T-cell (primary cell): ENCODE measurements at regions not wholly inside any gene's neighbourhood (a gene's known extent, or its start where the extent isn't known, plus 50 kb on each side); places are given as distances from the start of the nearest gene placed in this dataset.

Experiments used
- ATAC-seq, 4 experiments: fragments of 200-7000 bp in 3 of 4; fragments of 150-1000 bp in 1 of 4; cut with Tn5 transposase; replicated peaks in 1 of 4; 1 replicate in 3 of 4; 2 replicates in 1 of 4; pipeline ENCODE4 v1.10.0; 2021; ENCODE audit warnings: moderate library complexity in 3 of 4, mild to moderate bottlenecking in 2 of 4, moderate number of reproducible peaks in 1 of 4
- CTCF ChIA-PET, 2 donors: fragments of 300-600 bp; sonication (Branson Sonifier 250); formaldehyde crosslinking; loops; one replicate each; lab custom pipeline; 2022; ENCODE audit warnings: antibody characterized with exemption in 2 of 2; lab: Charles Lee
- POLR2A ChIA-PET, 2 donors: fragments of 300-600 bp; sonication (Branson Sonifier 250); formaldehyde crosslinking; loops; one replicate each; lab custom pipeline; 2022; ENCODE audit warnings: antibody characterized with exemption in 2 of 2; lab: Charles Lee
- DNase-seq, 35 experiments: peaks; one replicate each; pipeline versions ENCODE4 v3.0.0 to v3.0.0-alpha.2; 2013 to 2023
- H3K27ac ChIP-seq: one replicate; pipeline ENCODE4 v1.5.1; 2013; ENCODE audit warnings: low read length
- H3K27me3 ChIP-seq, 2 experiments: replicated peaks in 1 of 2; 1 replicate in 1 of 2; 2 replicates in 1 of 2; pipeline versions ENCODE4 v1.6.1 to v1.7.0; 2013; ENCODE audit warnings: low read length in 1 of 2, mixed read lengths in 1 of 2; ENCODE audit not compliant: control insufficient read depth in 2 of 2, insufficient read depth in 2 of 2; ENCODE audit errors: extremely low read depth in 1 of 2
- H3K36me3 ChIP-seq, 2 donors: 1 replicate in 1 of 2; 2 replicates in 1 of 2; pipeline versions ENCODE4 v1.6.1 to v1.7.0; 2013; ENCODE audit warnings: low read length in 1 of 2; ENCODE audit not compliant: control insufficient read depth in 2 of 2, insufficient read depth in 1 of 2; ENCODE audit errors: extremely low read depth in 1 of 2
- H3K4me1 ChIP-seq, 2 experiments: 1 replicate in 1 of 2; 2 replicates in 1 of 2; pipeline versions ENCODE4 v1.6.1 to v1.7.0; 2013; ENCODE audit warnings: low read length in 2 of 2, mixed read lengths in 1 of 2; ENCODE audit not compliant: insufficient read depth in 2 of 2, control insufficient read depth in 1 of 2; ENCODE audit errors: extremely low read depth in 1 of 2
- H3K4me3 ChIP-seq, 2 donors: 1 replicate in 1 of 2; 2 replicates in 1 of 2; pipeline versions ENCODE4 v1.5.1 to v1.7.0; 2013; ENCODE audit warnings: mild to moderate bottlenecking in 2 of 2, low read length in 1 of 2, moderate library complexity in 1 of 2; ENCODE audit not compliant: control insufficient read depth in 1 of 2; ENCODE audit errors: extremely low read depth in 1 of 2
- H3K9me3 ChIP-seq: 2 replicates; pipeline ENCODE4 v1.7.0; 2013
- H3K27ac Mint-ChIP-seq, 2 donors: one replicate each; pipeline ENCODE4 v1.8.0; 2020 to 2021; ENCODE audit warnings: mild to moderate bottlenecking in 2 of 2, mixed read lengths in 2 of 2
- H3K27me3 Mint-ChIP-seq, 2 donors: one replicate each; pipeline ENCODE4 v1.8.0; 2021 to 2022; ENCODE audit warnings: mixed read lengths in 2 of 2
- H3K36me3 Mint-ChIP-seq: one replicate; pipeline ENCODE4 v1.8.0; 2021; ENCODE audit warnings: mixed read lengths
- H3K4me1 Mint-ChIP-seq, 3 donors: one replicate each; pipeline ENCODE4 v1.8.0; 2020 to 2022; ENCODE audit warnings: mixed read lengths in 3 of 3, mild to moderate bottlenecking in 1 of 3
- H3K4me3 Mint-ChIP-seq, 3 donors: one replicate each; pipeline ENCODE4 v1.8.0; 2020 to 2022; ENCODE audit warnings: mild to moderate bottlenecking in 3 of 3, mixed read lengths in 3 of 3, moderate library complexity in 3 of 3
- H3K9me3 Mint-ChIP-seq, 3 donors: one replicate each; pipeline ENCODE4 v1.8.0; 2020 to 2022; ENCODE audit warnings: mixed read lengths in 3 of 3
- WGBS: methylation state at CpG from one replicate; pipeline ENCODE4 v1.1.5; 2013; ENCODE audit warnings: missing lambda C conversion rate; ENCODE audit not compliant: insufficient coverage; 5-methylcytosine and 5-hydroxymethylcytosine counted together

- H3K27ac Mint-ChIP-seq = no peak overlapping the region
- no peak overlapping the region for H3K4me3 ChIP-seq
- 71% methylated on average over 1 of the region's 2 CpGs for WGBS
- no peaks in the 10 kb centered on the region for H3K9me3 Mint-ChIP-seq
- H3K27me3 Mint-ChIP-seq = peaks cover 0 to 7% of the 10 kb centered on the region in 2 donors
- no peaks in the 10 kb centered on the region for H3K36me3 ChIP-seq
- H3K4me3 Mint-ChIP-seq = no peak overlapping the region
- H3K36me3 Mint-ChIP-seq = no peaks in the 10 kb centered on the region
- H3K4me1 Mint-ChIP-seq = no peaks in the 10 kb centered on the region
- no peak overlapping the region for H3K27ac ChIP-seq
- ChIA-PET CTCF (interaction anchor here in 1 of 2 donors (0.5 kb wide), 1 partner anchor 184 kb away, joined by 5 read pairs; no protein-coding TSS in a partner anchor), POLR2A (no interaction called here)
- no peaks in the 10 kb centered on the region for H3K27me3 ChIP-seq
- H3K9me3 ChIP-seq = no peaks in the 10 kb centered on the region
- no peaks in the 10 kb centered on the region for H3K4me1 ChIP-seq
- DNase-seq (no peak), ATAC-seq (no peak)
Measured at GRCh38 chr19:30851646-30852045, 479.5 kb downstream of the ZNF536 start.

GRCh38 chr19:30848636-30849425, 476.6 kb downstream of the ZNF536 start:
- Histone ChIP-seq H3K27me3 (no peaks in the 10 kb centered on the region), H3K4me1 (no peaks in the 10 kb centered on the region), H3K9me3 (no peaks in the 10 kb centered on the region), H3K27ac (no peak overlapping the region), H3K4me3 (no peak overlapping the region), H3K36me3 (no peaks in the 10 kb centered on the region)
- Mint-ChIP-seq H3K9me3 (no peaks in the 10 kb centered on the region), H3K4me3 (no peak overlapping the region), H3K36me3 (no peaks in the 10 kb centered on the region), H3K4me1 (no peaks in the 10 kb centered on the region), H3K27ac (no peak overlapping the region), H3K27me3 (peaks cover 1 to 7% of the 10 kb centered on the region in 2 donors)
- DNase-seq (no peak), ATAC-seq (no peak)
- CTCF ChIA-PET = no interaction called here
- POLR2A ChIA-PET = no interaction called here
- 100% methylated on average over 1 of the region's 9 CpGs for WGBS

GRCh38 chr19:30846102-30846501, 473.9 kb downstream of the ZNF536 start:
- peaks cover 0 to 3% of the 10 kb centered on the region in 2 experiments for H3K27me3 ChIP-seq
- no peaks in the 10 kb centered on the region for H3K4me1 Mint-ChIP-seq
- ATAC-seq (no peak), DNase-seq (no peak)
- no peak overlapping the region for H3K27ac Mint-ChIP-seq
- peaks cover 1 to 7% of the 10 kb centered on the region in 2 donors for H3K27me3 Mint-ChIP-seq
- H3K9me3 ChIP-seq = no peaks in the 10 kb centered on the region
- H3K4me3 Mint-ChIP-seq = no peak overlapping the region
- H3K4me3 ChIP-seq = no peak overlapping the region
- no peaks in the 10 kb centered on the region for H3K36me3 ChIP-seq
- ChIA-PET CTCF (no interaction called here), POLR2A (no interaction called here)
- WGBS = 93% methylated on average over 3 of the region's 13 CpGs
- H3K27ac ChIP-seq = no peak overlapping the region
- H3K9me3 Mint-ChIP-seq = no peaks in the 10 kb centered on the region
- no peaks in the 10 kb centered on the region for H3K4me1 ChIP-seq
- no peaks in the 10 kb centered on the region for H3K36me3 Mint-ChIP-seq

DNA sequence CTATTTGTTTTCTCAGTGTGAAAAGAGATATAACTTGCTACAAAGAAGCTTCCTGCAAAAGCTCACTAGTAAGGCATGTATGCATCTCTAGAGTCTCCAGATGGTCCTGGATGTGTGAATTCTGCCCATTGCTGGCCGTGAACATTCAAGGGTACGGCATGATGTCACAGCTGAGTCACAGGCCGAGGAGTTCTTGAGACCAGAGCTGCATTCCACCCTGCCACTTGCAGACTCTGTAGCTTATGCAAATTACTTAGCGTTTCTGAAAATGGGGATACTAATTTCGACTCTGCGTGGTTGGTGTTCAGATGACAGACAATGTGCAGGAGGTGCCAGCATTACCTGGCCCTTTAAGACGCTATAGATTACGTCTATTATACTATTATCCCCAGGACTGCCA, 470.7 kb downstream of the ZNF536 start:
- no peak overlapping the region for H3K4me3 Mint-ChIP-seq
- H3K4me1 Mint-ChIP-seq = no peaks in the 10 kb centered on the region
- H3K27me3 Mint-ChIP-seq = peaks cover 0 to 3% of the 10 kb centered on the region in 2 donors
- 88% methylated on average over 6 of the region's 8 CpGs for WGBS
- H3K27me3 ChIP-seq = peaks cover 0 to 3% of the 10 kb centered on the region in 2 experiments
- H3K36me3 Mint-ChIP-seq = no peaks in the 10 kb centered on the region
- no peak for ATAC-seq
- H3K9me3 ChIP-seq = no peaks in the 10 kb centered on the region
- no peak overlapping the region for H3K4me3 ChIP-seq
- no peaks in the 10 kb centered on the region for H3K4me1 ChIP-seq
- ChIA-PET CTCF (no interaction called here), POLR2A (interaction anchor here in 1 of 2 donors (0.6 kb wide), 1 partner anchor 292 kb away, joined by 3 read pairs; no protein-coding TSS in a partner anchor)
- H3K9me3 Mint-ChIP-seq = no peaks in the 10 kb centered on the region
- H3K36me3 ChIP-seq = no peaks in the 10 kb centered on the region
- no peak overlapping the region for H3K27ac Mint-ChIP-seq
- H3K27ac ChIP-seq = no peak overlapping the region
- DNase-seq = no peak

DNA sequence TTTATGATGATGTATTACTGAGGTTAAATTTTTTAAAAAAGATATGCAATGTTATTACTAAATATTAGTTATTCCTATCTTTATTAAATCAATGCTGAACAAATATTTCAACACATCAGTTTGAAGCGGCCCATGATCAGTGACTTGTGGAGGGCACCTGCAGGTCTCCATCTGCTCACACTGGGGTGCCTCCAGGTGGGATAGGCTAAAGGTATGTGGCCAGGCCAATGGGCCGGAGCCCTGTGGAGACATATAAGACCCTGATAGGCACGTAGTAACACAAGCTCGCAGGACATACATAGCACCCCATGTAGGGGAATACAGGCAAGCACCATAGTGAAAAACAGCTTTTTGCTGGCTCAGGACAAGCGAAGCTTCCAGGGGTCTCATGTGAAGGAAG, 469.8 kb downstream of the ZNF536 start:
- no peak for DNase-seq
- Histone ChIP-seq H3K27me3 (peaks cover 0 to 3% of the 10 kb centered on the region in 2 experiments), H3K9me3 (no peaks in the 10 kb centered on the region), H3K36me3 (no peaks in the 10 kb centered on the region), H3K27ac (no peak overlapping the region), H3K4me3 (no peak overlapping the region), H3K4me1 (no peaks in the 10 kb centered on the region)
- ATAC-seq = no peak
- Mint-ChIP-seq H3K27ac (no peak overlapping the region), H3K36me3 (no peaks in the 10 kb centered on the region), H3K4me3 (no peak overlapping the region), H3K27me3 (peaks cover 0 to 4% of the 10 kb centered on the region in 2 donors), H3K4me1 (no peaks in the 10 kb centered on the region), H3K9me3 (peaks cover 0 to 3% (median 0%) of the 10 kb centered on the region in 3 donors)
- CTCF ChIA-PET = no interaction called here
- POLR2A ChIA-PET = no interaction called here
- 85% methylated on average over 5 of the region's 5 CpGs for WGBS

GRCh38 chr19:30830875-30831274, 458.7 kb downstream of the ZNF536 start:
- WGBS = 85% methylated on average over 2 of the region's 5 CpGs
- Mint-ChIP-seq H3K4me1 (no peaks in the 10 kb centered on the region), H3K9me3 (peaks cover 0 to 9% (median 4%) of the 10 kb centered on the region in 3 donors), H3K4me3 (no peak overlapping the region), H3K27me3 (peaks cover 0 to 5% of the 10 kb centered on the region in 2 donors), H3K27ac (no peak overlapping the region), H3K36me3 (no peaks in the 10 kb centered on the region)
- H3K9me3 ChIP-seq = no peaks in the 10 kb centered on the region
- POLR2A ChIA-PET = no interaction called here
- H3K36me3 ChIP-seq = no peaks in the 10 kb centered on the region
- no peak for ATAC-seq
- no peak overlapping the region for H3K27ac ChIP-seq
- CTCF ChIA-PET = interaction anchor here in 1 of 2 donors (0.6 kb wide), 1 partner anchor 302 kb away, joined by 3 read pairs; no protein-coding TSS in a partner anchor
- H3K4me1 ChIP-seq = no peaks in the 10 kb centered on the region
- no peak overlapping the region for H3K4me3 ChIP-seq
- no peak for DNase-seq
- peaks cover 0 to 4% of the 10 kb centered on the region in 2 experiments for H3K27me3 ChIP-seq
